ENCODE measurements at regions not wholly inside any gene's neighbourhood (a gene's known extent, or its start where the extent isn't known, plus 50 kb on each side); places are given as distances from the start of the nearest gene placed in this dataset.

GRCh38 chr18:51278045-51278649 lies 80.7 kb upstream of the MEX3C start:
- TF ChIP-seq SNAI2 (CRISPR knock-in tag; IDR thresholded peaks at IDR 0.05) = peak; percentile 58; the same call in 1 of the 2 replicates
- TF ChIP-seq ZNF70 (CRISPR knock-in tag; IDR thresholded peaks at IDR 0.05) = no peak
- ATAC-seq = peak; percentile 87

DNA sequence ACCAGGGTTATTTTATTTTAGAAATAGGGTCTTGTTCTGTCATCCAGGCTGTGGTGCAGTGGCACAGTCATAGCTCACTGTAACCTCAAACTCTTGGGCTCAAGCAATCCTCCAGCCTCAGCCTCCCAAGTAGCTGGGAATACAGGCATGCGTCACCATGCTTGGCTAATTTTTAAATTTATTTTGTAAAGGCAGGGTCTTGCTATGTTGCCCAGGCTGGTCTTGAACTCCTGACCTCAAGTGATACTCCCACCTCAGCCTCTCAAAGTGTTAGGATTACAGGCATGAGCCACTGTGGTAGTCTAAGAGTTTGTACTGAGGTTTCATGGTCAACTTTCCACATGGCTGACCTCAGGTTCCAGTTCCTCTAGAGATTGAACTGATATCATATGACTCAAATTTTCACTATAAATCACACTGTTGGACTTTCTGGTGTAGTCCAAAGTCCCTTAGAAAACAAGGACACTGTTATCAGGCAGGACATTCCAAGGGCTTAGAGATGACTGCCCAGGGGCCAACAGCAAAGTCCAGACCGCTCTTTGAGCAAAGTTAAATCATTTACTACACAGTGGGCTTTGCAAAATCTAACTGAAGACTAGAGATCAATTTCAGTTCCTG lies 82.0 kb upstream of the MEX3C start:
- ATAC-seq = no peak
- no peak for TF ChIP-seq ZFP3 (CRISPR knock-in tag; IDR thresholded peaks at IDR 0.05)
- TF ChIP-seq ESRRG (CRISPR knock-in tag; IDR thresholded peaks at IDR 0.05) = no peak
- TF ChIP-seq TSHZ2 (CRISPR knock-in tag; IDR thresholded peaks at IDR 0.05) = no peak
- no peak for TF ChIP-seq RARB (CRISPR knock-in tag; IDR thresholded peaks at IDR 0.05)
- TF ChIP-seq BACH2 (CRISPR knock-in tag; IDR thresholded peaks at IDR 0.05; ENCODE audit: borderline replicate concordance) = no peak
- no peak for TF ChIP-seq ZNF70 (CRISPR knock-in tag; IDR thresholded peaks at IDR 0.05)
- TF ChIP-seq OSR1 (CRISPR knock-in tag; IDR thresholded peaks at IDR 0.05) = no peak
- no peak for TF ChIP-seq ISL1 (CRISPR knock-in tag; IDR thresholded peaks at IDR 0.05)
- no peak for TF ChIP-seq ZNF565 (CRISPR knock-in tag; conservative IDR thresholded peaks at IDR 0.05; ENCODE audit: low read depth)
- no peak for TF ChIP-seq SNAI2 (CRISPR knock-in tag; IDR thresholded peaks at IDR 0.05)
- TF ChIP-seq, protein P1, sequence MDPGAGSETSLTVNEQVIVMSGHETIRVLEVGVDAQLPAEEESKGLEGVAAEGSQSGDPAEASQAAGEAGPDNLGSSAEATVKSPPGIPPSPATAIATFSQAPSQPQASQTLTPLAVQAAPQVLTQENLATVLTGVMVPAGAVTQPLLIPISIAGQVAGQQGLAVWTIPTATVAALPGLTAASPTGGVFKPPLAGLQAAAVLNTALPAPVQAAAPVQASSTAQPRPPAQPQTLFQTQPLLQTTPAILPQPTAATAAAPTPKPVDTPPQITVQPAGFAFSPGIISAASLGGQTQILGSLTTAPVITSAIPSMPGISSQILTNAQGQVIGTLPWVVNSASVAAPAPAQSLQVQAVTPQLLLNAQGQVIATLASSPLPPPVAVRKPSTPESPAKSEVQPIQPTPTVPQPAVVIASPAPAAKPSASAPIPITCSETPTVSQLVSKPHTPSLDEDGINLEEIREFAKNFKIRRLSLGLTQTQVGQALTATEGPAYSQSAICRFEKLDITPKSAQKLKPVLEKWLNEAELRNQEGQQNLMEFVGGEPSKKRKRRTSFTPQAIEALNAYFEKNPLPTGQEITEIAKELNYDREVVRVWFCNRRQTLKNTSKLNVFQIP (CRISPR knock-in tag; IDR thresholded peaks at IDR 0.05; ENCODE audit: borderline replicate concordance, low read depth) = no peak
- TF ChIP-seq TOX (CRISPR knock-in tag; IDR thresholded peaks at IDR 0.05; ENCODE audit: borderline replicate concordance) = no peak
- TF ChIP-seq CSDC2 (CRISPR knock-in tag; IDR thresholded peaks at IDR 0.05) = no peak
- TF ChIP-seq, protein P2, sequence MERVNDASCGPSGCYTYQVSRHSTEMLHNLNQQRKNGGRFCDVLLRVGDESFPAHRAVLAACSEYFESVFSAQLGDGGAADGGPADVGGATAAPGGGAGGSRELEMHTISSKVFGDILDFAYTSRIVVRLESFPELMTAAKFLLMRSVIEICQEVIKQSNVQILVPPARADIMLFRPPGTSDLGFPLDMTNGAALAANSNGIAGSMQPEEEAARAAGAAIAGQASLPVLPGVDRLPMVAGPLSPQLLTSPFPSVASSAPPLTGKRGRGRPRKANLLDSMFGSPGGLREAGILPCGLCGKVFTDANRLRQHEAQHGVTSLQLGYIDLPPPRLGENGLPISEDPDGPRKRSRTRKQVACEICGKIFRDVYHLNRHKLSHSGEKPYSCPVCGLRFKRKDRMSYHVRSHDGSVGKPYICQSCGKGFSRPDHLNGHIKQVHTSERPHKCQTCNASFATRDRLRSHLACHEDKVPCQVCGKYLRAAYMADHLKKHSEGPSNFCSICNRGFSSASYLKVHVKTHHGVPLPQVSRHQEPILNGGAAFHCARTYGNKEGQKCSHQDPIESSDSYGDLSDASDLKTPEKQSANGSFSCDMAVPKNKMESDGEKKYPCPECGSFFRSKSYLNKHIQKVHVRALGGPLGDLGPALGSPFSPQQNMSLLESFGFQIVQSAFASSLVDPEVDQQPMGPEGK (CRISPR knock-in tag; IDR thresholded peaks at IDR 0.05; ENCODE audit: borderline replicate concordance) = no peak
- no peak for TF ChIP-seq CREB5 (CRISPR knock-in tag; IDR thresholded peaks at IDR 0.05; ENCODE audit: low read depth)
- TF ChIP-seq ZNF8 (CRISPR knock-in tag; IDR thresholded peaks at IDR 0.05) = no peak
- TF ChIP-seq, protein P3, sequence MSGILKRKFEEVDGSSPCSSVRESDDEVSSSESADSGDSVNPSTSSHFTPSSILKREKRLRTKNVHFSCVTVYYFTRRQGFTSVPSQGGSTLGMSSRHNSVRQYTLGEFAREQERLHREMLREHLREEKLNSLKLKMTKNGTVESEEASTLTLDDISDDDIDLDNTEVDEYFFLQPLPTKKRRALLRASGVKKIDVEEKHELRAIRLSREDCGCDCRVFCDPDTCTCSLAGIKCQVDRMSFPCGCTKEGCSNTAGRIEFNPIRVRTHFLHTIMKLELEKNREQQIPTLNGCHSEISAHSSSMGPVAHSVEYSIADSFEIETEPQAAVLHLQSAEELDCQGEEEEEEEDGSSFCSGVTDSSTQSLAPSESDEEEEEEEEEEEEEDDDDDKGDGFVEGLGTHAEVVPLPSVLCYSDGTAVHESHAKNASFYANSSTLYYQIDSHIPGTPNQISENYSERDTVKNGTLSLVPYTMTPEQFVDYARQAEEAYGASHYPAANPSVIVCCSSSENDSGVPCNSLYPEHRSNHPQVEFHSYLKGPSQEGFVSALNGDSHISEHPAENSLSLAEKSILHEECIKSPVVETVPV (CRISPR knock-in tag; IDR thresholded peaks at IDR 0.05) = no peak
- TF ChIP-seq PPARA (CRISPR knock-in tag; IDR thresholded peaks at IDR 0.05; ENCODE audit: borderline replicate concordance) = no peak

- ATAC-seq = no peak
- TF ChIP-seq ARNTL (CRISPR knock-in tag; IDR thresholded peaks at IDR 0.05; ENCODE audit: borderline replicate concordance, low read depth) (no peak), TOX (CRISPR knock-in tag; IDR thresholded peaks at IDR 0.05; ENCODE audit: borderline replicate concordance) (no peak), ISL1 (CRISPR knock-in tag; IDR thresholded peaks at IDR 0.05) (no peak), GLIS3 (CRISPR knock-in tag; IDR thresholded peaks at IDR 0.05) (no peak), CSDC2 (CRISPR knock-in tag; IDR thresholded peaks at IDR 0.05) (no peak), ZNF565 (CRISPR knock-in tag; conservative IDR thresholded peaks at IDR 0.05; ENCODE audit: low read depth) (no peak), ZFP30 (CRISPR knock-in tag; IDR thresholded peaks at IDR 0.05) (no peak)
- TF ChIP-seq, protein P2 (CRISPR knock-in tag; IDR thresholded peaks at IDR 0.05; ENCODE audit: borderline replicate concordance) = no peak
- TF ChIP-seq, protein P3 (CRISPR knock-in tag; IDR thresholded peaks at IDR 0.05) = no peak
Observed at GRCh38 chr18:51287818-51288508, 90.5 kb upstream of the MEX3C start.

Data from SK-N-SH treated with all-trans-retinoic acid at 6 μM for 48 hours (cell line).